ENCODE measurements at regions not wholly inside any gene's neighbourhood (a gene's known extent, or its start where the extent isn't known, plus 50 kb on each side); places are given as distances from the start of the nearest gene placed in this dataset.
A peak's percentile ranks its signal among the peaks of the same experiment; 100 is the strongest.

GRCh38 chr2:9142551-9143263 lies 63.9 kb upstream of the ASAP2 start:
- peak; percentile 92 for ATAC-seq (replicated peaks)
- H3K9me3 Mint-ChIP-seq, result no peaks in the 10 kb centered on the region
- peaks cover 25% of the 10 kb centered on the region for H3K27me3 Mint-ChIP-seq
- no peak overlapping the region for H3K27ac Mint-ChIP-seq
- H3K36me3 Mint-ChIP-seq (ENCODE audit: low read depth), result no peaks in the 10 kb centered on the region
- H3K4me3 Mint-ChIP-seq, result peak overlapping the region; percentile 37
- H3K4me1 Mint-ChIP-seq, result no peaks in the 10 kb centered on the region

- H3K4me1 Mint-ChIP-seq, result no peaks in the 10 kb centered on the region
- H3K36me3 Mint-ChIP-seq (ENCODE audit: low read depth), result no peaks in the 10 kb centered on the region
- peaks cover 23% of the 10 kb centered on the region for H3K27me3 Mint-ChIP-seq
- H3K4me3 Mint-ChIP-seq, result no peak overlapping the region
- H3K9me3 Mint-ChIP-seq, result no peaks in the 10 kb centered on the region
- H3K27ac Mint-ChIP-seq, result no peak overlapping the region
- no peak for ATAC-seq (replicated peaks)
Observed at GRCh38 chr2:9141706-9142460, 64.7 kb upstream of the ASAP2 start.

- H3K36me3 Mint-ChIP-seq (ENCODE audit: low read depth), result no peaks in the 10 kb centered on the region
- no peak for ATAC-seq (replicated peaks)
- H3K27ac Mint-ChIP-seq, result no peak overlapping the region
- no peaks in the 10 kb centered on the region for H3K9me3 Mint-ChIP-seq
- peaks cover 17% of the 10 kb centered on the region for H3K27me3 Mint-ChIP-seq
- no peak overlapping the region for H3K4me3 Mint-ChIP-seq
- H3K4me1 Mint-ChIP-seq, result no peaks in the 10 kb centered on the region
Observed at GRCh38 chr2:9141091-9141667, 65.4 kb upstream of the ASAP2 start.

- H3K4me1 Mint-ChIP-seq, result no peaks in the 10 kb centered on the region
- no peaks in the 10 kb centered on the region for H3K9me3 Mint-ChIP-seq
- no peak for ATAC-seq (replicated peaks)
- H3K4me3 Mint-ChIP-seq, result no peak overlapping the region
- no peak overlapping the region for H3K27ac Mint-ChIP-seq
- no peaks in the 10 kb centered on the region for H3K36me3 Mint-ChIP-seq (ENCODE audit: low read depth)
- peaks cover 17% of the 10 kb centered on the region for H3K27me3 Mint-ChIP-seq
Observed at GRCh38 chr2:9140645-9141044, 66.0 kb upstream of the ASAP2 start.

- Mint-ChIP-seq H3K9me3 (no peaks in the 10 kb centered on the region), H3K36me3 (ENCODE audit: low read depth) (no peaks in the 10 kb centered on the region), H3K27me3 (peaks cover 17% of the 10 kb centered on the region), H3K27ac (no peak overlapping the region), H3K4me3 (no peak overlapping the region), H3K4me1 (no peaks in the 10 kb centered on the region)
- no peak for ATAC-seq (replicated peaks)
Observed at GRCh38 chr2:9139491-9140443, 66.8 kb upstream of the ASAP2 start.

GRCh38 chr2:9137379-9138150 lies 69.0 kb upstream of the ASAP2 start:
- no peaks in the 10 kb centered on the region for H3K36me3 Mint-ChIP-seq (ENCODE audit: low read depth)
- H3K4me1 Mint-ChIP-seq, result no peaks in the 10 kb centered on the region
- ATAC-seq (replicated peaks), result no peak
- H3K9me3 Mint-ChIP-seq, result peaks cover 5% of the 10 kb centered on the region
- H3K27me3 Mint-ChIP-seq, result peaks cover 18% of the 10 kb centered on the region
- H3K4me3 Mint-ChIP-seq, result no peak overlapping the region
- H3K27ac Mint-ChIP-seq, result no peak overlapping the region

- Mint-ChIP-seq H3K4me3 (no peak overlapping the region), H3K27me3 (peaks cover 15% of the 10 kb centered on the region), H3K9me3 (peaks cover 9% of the 10 kb centered on the region), H3K4me1 (no peaks in the 10 kb centered on the region), H3K36me3 (ENCODE audit: low read depth) (no peaks in the 10 kb centered on the region), H3K27ac (no peak overlapping the region)
- ATAC-seq (replicated peaks), result no peak
Observed at GRCh38 chr2:9135822-9136558, 70.6 kb upstream of the ASAP2 start.

- Mint-ChIP-seq H3K36me3 (ENCODE audit: low read depth) (no peaks in the 10 kb centered on the region), H3K4me1 (peaks cover 3% of the 10 kb centered on the region), H3K27ac (no peak overlapping the region), H3K9me3 (peaks cover 3% of the 10 kb centered on the region), H3K27me3 (peaks cover 12% of the 10 kb centered on the region), H3K4me3 (no peak overlapping the region)
- ATAC-seq (replicated peaks), result no peak
Observed at GRCh38 chr2:9127316-9127715, 79.3 kb upstream of the ASAP2 start.

GRCh38 chr2:9126540-9126939 lies 80.1 kb upstream of the ASAP2 start:
- peaks cover 13% of the 10 kb centered on the region for H3K27me3 Mint-ChIP-seq
- peaks cover 3% of the 10 kb centered on the region for H3K9me3 Mint-ChIP-seq

GRCh38 chr2:9124231-9124741 lies 82.3 kb upstream of the ASAP2 start:
- Mint-ChIP-seq H3K27ac (no peak overlapping the region), H3K9me3 (peaks cover 3% of the 10 kb centered on the region), H3K36me3 (ENCODE audit: low read depth) (no peaks in the 10 kb centered on the region), H3K4me3 (no peak overlapping the region), H3K4me1 (peaks cover 4% of the 10 kb centered on the region), H3K27me3 (peaks cover 9% of the 10 kb centered on the region)
- no peak for ATAC-seq (replicated peaks)

More at GRCh38 chr2:9126540-9126939, 80.1 kb upstream of the ASAP2 start:
- Mint-ChIP-seq H3K36me3 (ENCODE audit: low read depth) (no peaks in the 10 kb centered on the region), H3K27ac (no peak overlapping the region), H3K4me1 (peaks cover 4% of the 10 kb centered on the region), H3K4me3 (no peak overlapping the region)
- no peak for ATAC-seq (replicated peaks)

GRCh38 chr2:9123069-9123468 lies 83.5 kb upstream of the ASAP2 start:
- Mint-ChIP-seq H3K36me3 (ENCODE audit: low read depth) (no peaks in the 10 kb centered on the region), H3K4me1 (peaks cover 4% of the 10 kb centered on the region), H3K27ac (no peak overlapping the region), H3K9me3 (peaks cover 3% of the 10 kb centered on the region), H3K27me3 (peaks cover 8% of the 10 kb centered on the region), H3K4me3 (no peak overlapping the region)
- no peak for ATAC-seq (replicated peaks)

- H3K27me3 Mint-ChIP-seq, result peaks cover 8% of the 10 kb centered on the region
- peaks cover 3% of the 10 kb centered on the region for H3K9me3 Mint-ChIP-seq
- no peak overlapping the region for H3K4me3 Mint-ChIP-seq
- no peaks in the 10 kb centered on the region for H3K36me3 Mint-ChIP-seq (ENCODE audit: low read depth)
- peak; percentile 64 for ATAC-seq (replicated peaks)
- no peak overlapping the region for H3K27ac Mint-ChIP-seq
- peaks cover 4% of the 10 kb centered on the region for H3K4me1 Mint-ChIP-seq
Observed at GRCh38 chr2:9122367-9122766, 84.2 kb upstream of the ASAP2 start.

- no peak for ATAC-seq (replicated peaks)
- Mint-ChIP-seq H3K9me3 (peaks cover 3% of the 10 kb centered on the region), H3K4me3 (no peak overlapping the region), H3K4me1 (peaks cover 4% of the 10 kb centered on the region), H3K36me3 (ENCODE audit: low read depth) (no peaks in the 10 kb centered on the region), H3K27ac (no peak overlapping the region), H3K27me3 (peaks cover 8% of the 10 kb centered on the region)
Observed at GRCh38 chr2:9118383-9118960, 88.1 kb upstream of the ASAP2 start.
